ENCODE measurements at regions not wholly inside any gene's neighbourhood (a gene's known extent, or its start where the extent isn't known, plus 50 kb on each side); places are given as distances from the start of the nearest gene placed in this dataset.
"Not testable (repeated sequence)": the region's sequence is repeated elsewhere in the genome, so short reads cannot be mapped to it uniquely, and the experiment has no call there.

DNA sequence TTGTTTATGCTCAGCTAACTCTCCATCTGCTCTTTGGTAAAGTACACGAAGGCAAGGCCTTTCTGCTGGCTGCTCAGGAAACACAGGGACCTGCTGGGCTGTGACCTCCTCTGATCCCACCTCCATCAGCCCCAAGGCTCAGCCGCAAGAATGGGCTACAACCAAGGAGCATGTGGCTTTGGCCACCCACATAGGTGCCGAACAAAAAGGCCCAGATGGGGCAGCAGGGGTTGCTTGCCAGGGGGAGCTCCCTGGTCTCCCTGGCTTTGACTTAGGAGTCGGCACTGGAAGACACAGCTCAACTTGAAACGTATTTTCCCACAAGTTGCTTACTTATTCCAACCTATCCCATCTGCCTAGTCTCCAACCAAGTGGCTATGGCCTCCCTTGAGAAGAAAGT, 461.1 kb downstream of the ICE1 start:
- DNase-seq (ENCODE audit: low read depth): no peak

- no peak for DNase-seq (ENCODE audit: low read depth)
Observed at GRCh38 chr5:5883146-5883545, 460.7 kb downstream of the ICE1 start.

DNA sequence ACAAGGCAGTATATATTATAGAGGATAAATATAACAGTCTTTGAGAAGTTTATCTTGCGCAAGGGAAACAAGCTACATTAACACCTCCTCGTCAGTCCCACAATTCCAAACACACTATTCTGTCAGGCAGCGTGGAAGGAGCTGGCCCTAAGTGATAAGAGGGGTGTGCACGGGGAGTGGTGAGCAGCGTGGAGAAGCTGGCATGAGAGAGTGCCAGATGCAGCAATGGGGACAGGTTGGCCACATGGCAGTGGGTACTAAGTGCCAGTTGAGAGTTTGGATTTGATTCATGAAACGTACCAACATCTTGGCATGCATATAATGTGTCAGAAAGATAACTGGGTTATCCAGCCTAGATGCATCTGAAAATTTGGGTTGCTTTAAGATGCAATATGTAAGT, 460.2 kb downstream of the ICE1 start:
- no peak for DNase-seq (ENCODE audit: low read depth)

DNA sequence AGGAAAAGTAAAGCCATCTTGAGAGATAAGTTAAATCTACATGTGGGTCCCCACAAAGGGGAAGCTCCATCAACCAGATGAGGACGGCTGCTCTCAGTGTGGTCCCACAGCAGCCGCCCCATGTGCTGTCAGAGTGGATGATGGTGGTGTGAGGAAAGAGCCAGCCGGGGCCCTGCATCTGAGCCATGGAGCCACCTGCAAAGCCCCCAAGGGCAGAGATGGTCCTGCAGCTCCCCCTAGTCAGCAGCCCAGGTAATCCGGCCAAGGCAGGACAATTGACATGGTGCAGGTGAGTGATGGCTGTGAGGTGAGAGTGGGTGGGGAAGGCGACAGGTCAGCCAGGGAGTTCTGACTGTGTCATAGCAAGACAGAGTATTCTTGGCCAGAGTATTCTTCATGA, 458.8 kb downstream of the ICE1 start:
- DNase-seq (ENCODE audit: low read depth): no peak

- no peak for DNase-seq (ENCODE audit: low read depth)
Observed at GRCh38 chr5:5880077-5880763, 457.7 kb downstream of the ICE1 start.

DNA sequence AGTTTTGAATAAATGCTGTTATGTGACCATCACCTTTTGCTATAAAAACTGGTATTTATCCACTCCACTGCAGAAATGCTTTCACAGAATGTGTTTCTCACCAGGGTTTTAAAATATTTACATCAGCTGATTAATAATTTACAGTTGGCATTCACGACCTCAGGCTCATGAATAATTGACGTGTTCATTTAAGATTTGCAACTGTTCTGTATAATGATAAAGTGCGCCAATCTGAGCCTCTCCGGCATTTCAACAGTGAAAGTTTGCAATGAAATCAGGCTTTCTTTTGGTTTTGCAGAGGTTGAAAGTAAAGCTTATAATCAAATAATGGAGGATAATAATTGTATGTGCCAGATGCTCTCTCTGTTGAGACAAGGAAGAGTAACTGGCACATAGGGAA, 434.9 kb downstream of the ICE1 start:
- no peak for DNase-seq (ENCODE audit: low read depth)

DNA sequence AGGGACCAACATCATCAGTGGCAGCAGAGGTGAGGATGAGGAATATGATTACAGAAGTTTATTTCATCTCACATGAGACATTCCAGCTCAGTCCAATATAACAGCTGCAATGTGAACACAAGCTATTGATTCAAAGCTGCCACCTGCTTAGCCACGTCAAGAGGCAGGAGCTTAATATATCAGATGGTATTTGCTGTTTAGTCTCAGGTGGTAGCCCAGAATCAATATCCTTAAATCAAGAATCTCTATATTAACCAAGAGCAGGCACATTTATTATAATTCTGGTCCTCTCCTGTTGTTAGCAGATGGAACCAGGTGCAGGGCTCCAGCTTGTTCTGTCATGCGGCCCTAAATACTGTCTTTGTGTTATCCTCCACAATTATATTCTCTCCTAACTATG, 431.6 kb downstream of the ICE1 start:
- no peak for DNase-seq (ENCODE audit: low read depth)

- no peak for DNase-seq (ENCODE audit: low read depth)
Observed at GRCh38 chr5:5838493-5838892, 416.0 kb downstream of the ICE1 start.

GRCh38 chr5:5831622-5832021, 409.1 kb downstream of the ICE1 start:
- not testable (repeated sequence) for DNase-seq (ENCODE audit: low read depth)

- no peak for DNase-seq (ENCODE audit: low read depth)
Observed at GRCh38 chr5:5828619-5829018, 406.1 kb downstream of the ICE1 start.

- DNase-seq (ENCODE audit: low read depth): no peak
Observed at GRCh38 chr5:5826911-5827310, 404.4 kb downstream of the ICE1 start.

- DNase-seq (ENCODE audit: low read depth): no peak
Observed at GRCh38 chr5:5822729-5823257, 400.3 kb downstream of the ICE1 start.

DNA sequence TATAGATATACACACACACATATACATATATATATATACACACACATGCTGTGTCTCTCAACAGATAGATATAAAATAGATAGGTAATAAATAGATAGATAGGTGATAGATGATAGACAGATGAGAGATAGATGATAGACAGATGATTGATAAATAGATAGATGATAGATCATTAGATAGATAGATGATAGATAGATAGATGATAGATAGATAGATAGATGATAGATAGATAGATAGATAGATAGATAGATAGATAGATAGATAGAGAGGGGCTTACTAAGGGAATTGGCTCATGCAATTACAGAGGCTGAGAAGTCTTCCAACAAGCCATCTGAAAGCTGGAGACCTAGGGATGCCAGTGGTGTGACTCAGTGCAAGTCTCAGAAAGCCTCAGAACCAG, 394.5 kb downstream of the ICE1 start:
- no peak for DNase-seq (ENCODE audit: low read depth)

DNA sequence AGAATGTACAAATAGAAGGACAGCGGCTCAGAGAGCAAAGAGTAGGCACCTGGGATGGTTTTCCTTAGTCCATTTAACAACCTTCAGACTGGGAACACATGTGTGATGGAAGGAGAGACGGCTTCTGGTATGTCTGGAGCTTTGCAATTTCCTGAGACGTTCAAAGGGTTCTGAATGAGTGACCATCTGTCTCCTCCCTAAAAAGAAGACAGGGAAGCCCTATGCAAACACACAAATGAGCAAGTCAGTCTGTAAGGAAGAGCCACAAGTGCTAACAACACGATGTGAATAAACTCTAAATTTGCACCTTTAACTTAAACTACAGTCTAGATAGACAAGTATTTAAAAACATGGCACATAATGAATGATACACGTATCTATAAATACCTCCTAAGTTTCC, 391.0 kb downstream of the ICE1 start:
- DNase-seq (ENCODE audit: low read depth): no peak

- DNase-seq (ENCODE audit: low read depth): no peak
Observed at GRCh38 chr5:5810461-5810860, 388.0 kb downstream of the ICE1 start.

GRCh38 chr5:5805916-5806315, 383.4 kb downstream of the ICE1 start:
- DNase-seq (ENCODE audit: low read depth): no peak

DNA sequence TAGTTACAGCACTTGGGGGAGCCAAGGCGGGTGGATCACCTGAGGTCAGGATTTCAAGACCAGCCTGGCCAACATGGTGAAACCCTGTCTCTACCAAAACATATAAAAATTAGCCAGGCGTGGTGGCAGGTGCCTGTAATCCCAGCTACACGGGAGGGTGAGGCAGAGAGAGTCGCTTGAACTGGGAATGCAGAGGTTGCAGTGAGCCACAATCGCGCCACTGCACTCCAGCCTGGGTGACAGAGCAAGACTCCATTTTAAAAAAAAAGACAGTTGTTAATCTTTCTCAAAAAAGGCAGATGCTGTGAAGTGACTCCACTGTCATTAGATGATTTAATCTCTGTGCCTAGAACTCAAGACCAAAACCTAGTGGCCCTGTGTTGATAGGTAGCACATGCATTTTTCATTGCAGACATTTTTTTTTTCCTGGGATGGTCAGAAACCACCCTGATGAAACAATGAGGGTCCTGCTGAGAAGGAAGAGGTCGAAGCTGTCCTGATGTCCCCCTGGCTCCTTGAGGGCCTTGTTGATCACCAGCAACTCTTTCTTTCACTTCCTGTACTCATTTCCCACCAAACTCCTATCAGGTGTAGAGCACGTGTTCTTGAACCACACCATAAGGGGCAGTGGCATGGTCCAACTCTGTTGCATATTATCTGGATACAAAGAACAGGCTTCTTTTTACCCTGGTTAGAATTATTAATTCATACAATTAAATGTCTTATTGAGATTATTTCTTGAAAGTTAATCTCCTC, 382.2 kb downstream of the ICE1 start:
- DNase-seq (ENCODE audit: low read depth): no peak

- DNase-seq (ENCODE audit: low read depth): no peak
Observed at GRCh38 chr5:5800801-5801761, 378.6 kb downstream of the ICE1 start.

- DNase-seq (ENCODE audit: low read depth): no peak
Observed at GRCh38 chr5:5799826-5800225, 377.3 kb downstream of the ICE1 start.

DNA sequence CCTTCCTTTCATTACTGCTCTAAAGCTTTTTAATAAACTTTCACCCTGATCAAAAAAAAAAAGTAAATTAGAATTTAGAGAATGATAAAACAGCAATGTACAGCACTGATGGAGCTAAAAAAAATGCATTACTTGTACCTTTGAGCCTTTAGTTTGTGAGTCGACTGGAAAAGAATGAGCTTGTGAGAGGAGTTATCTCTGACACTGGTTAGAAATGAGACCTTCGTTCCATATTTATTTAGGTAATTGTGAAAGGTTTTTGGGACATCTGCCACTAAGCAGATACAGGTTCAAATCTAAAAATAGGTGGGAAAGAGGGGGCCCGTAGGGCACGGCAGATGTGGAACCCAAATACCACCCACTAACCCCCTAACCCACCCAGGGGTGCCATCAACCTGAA, 376.8 kb downstream of the ICE1 start:
- DNase-seq (ENCODE audit: low read depth): no peak

DNA sequence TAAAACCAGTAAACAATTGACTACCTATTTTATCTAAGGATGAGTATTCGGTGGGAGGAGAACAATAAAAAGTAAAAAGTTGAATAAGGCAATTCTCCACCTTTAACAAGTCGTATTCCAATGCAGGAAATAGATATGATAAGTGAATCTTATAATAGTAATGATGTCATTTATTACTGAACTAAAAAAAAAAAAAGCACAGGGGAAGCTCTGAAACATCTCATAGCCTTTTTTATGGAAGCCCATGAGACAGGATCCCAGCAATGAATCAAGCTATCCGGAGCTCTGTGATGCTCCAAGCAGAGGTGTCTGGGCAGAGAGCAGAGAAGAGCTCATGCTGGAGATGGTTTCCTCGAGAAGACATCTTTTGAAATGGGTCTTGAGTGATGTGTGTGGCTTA, 376.0 kb downstream of the ICE1 start:
- no peak for DNase-seq (ENCODE audit: low read depth)

DNA sequence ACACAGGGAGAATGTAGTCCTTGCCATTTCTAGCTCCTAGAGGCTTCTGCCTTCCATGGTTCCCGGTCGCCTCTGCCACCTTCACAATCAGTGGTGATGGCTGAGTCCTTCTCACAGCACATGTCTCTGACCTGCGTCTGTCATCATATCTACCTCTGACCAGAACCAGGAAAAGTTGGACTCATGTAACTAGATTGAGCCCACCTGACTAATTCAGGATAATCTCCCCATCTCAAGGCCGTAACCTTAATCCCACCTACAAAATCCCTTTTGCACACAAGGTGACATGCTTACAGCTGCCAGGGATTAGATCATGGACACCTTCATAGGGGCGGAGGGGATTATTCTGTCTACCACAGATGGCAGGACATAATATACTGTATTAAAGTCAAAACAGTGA, 375.6 kb downstream of the ICE1 start:
- DNase-seq (ENCODE audit: low read depth): no peak
